ENCODE measurements at regions not wholly inside any gene's neighbourhood (a gene's known extent, or its start where the extent isn't known, plus 50 kb on each side); places are given as distances from the start of the nearest gene placed in this dataset.

DNA sequence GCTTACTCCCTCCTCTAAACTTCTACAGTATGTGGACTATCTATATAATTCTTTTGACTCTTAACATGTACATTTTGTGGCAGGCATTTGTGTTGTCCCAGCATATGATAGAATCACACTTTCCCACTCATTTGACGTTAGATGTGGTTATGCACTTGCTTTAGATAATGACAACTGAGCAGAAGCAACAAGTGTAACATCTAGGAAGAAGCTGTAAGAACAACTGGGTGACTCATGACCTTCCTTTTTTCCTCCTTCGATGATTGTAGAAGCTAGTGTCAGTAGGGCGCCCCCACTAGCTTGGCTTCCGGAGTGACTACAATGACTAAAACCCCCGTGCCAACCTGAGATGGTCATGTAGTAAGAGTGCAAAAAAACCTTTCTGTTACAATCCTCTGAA is 74.6 kb upstream of the CEP85L start:
- TF ChIP-seq POLR2AphosphoS5 (IDR thresholded peaks at IDR 0.05), result no peak
- no peak for TF ChIP-seq CTCF (IDR thresholded peaks at IDR 0.05)
- TF ChIP-seq POLR2A (IDR thresholded peaks at IDR 0.05), result no peak
- TF ChIP-seq EP300 (IDR thresholded peaks at IDR 0.05), result no peak

Data from suprapubic skin (tissue), 4 donors.